HCT116 (cell line): ENCODE measurements at regions not wholly inside any gene's neighbourhood (a gene's known extent, or its start where the extent isn't known, plus 50 kb on each side); places are given as distances from the start of the nearest gene placed in this dataset.

Experiments used
- ATAC-seq: fragments of 200-7000 bp; cut with Tn5 transposase; 2 replicates; pipeline ENCODE4 v1.9.1; 2020; ENCODE audit warnings: mild to moderate bottlenecking, moderate library complexity
- BruUV-seq: library from RNA; stranded (reverse); fragments of 400-500 nt; replicated peaks from 2 replicates; lab custom pipeline; 2021; lab: Mats Ljungman, UMichigan
- CTCF ChIA-PET: fragments of 300-600 bp; sonication (Branson Sonifier 250); formaldehyde crosslinking; loops from one replicate; lab custom pipeline; 2021; ENCODE audit warnings: antibody characterized with exemption; lab: Charles Lee
- POLR2A ChIA-PET: fragments of 300-600, 350-600 bp; sonication (Branson Sonifier 250); formaldehyde crosslinking; loops from one replicate; lab custom pipeline; 2021; ENCODE audit warnings: antibody characterized with exemption; lab: Charles Lee
- RAD21 ChIA-PET, 2 experiments: fragments of 300-600 bp; sonication (Branson Sonifier 250); formaldehyde crosslinking; loops; one replicate each; lab custom pipeline; 2023; ENCODE audit warnings: low total read pairs in 2 of 2; ENCODE audit not compliant: uncharacterized antibody in 2 of 2, unreplicated experiment in 2 of 2, low non-redundant PET in 1 of 2; lab: Charles Lee
- DNase-seq: peaks from one replicate; pipeline ENCODE4 v3.0.0-alpha.2; 2010; ENCODE audit warnings: low read depth, low spot score
- H2AFZ ChIP-seq: fragments of 200-600 bp; shearing (Covaris generic), sonication (generic); 2 replicates; pipeline ENCODE4 v1.6.1; 2017; ENCODE audit warnings: low read depth, mixed run types, mixed read lengths, antibody characterized with exemption, low read length; ENCODE audit not compliant: poor library complexity, severe bottlenecking
- H3K27ac ChIP-seq: 2 replicates; pipeline ENCODE4 v1.5.1; 2012; ENCODE audit warnings: low read depth, low read length
- H3K27me3 ChIP-seq: fragments of 200-600 bp; sonication (generic); 2 replicates; pipeline ENCODE4 v1.6.1; 2016; ENCODE audit warnings: mixed run types, low read length, mixed read lengths; ENCODE audit not compliant: insufficient read depth
- H3K36me3 ChIP-seq, 2 experiments: fragments of 200-500 bp in 1 of 2; fragments of 200-600 bp in 1 of 2; sonication (Bioruptor generic) in 1 of 2; sonication (generic) in 1 of 2; 2 replicates each; pipeline versions ENCODE4 v1.5.1 to v1.6.1; 2014 to 2016; ENCODE audit warnings: low read length in 2 of 2, inconsistent platforms in 1 of 2, mixed read lengths in 1 of 2, mixed run types in 1 of 2; ENCODE audit not compliant: insufficient read depth in 2 of 2, control insufficient read depth in 1 of 2
- H3K4me1 ChIP-seq, 2 experiments: fragments of 200-600 bp in 1 of 2; sonication (generic) in 1 of 2; 2 replicates each; pipeline versions ENCODE4 v1.5.1 to v1.6.1; 2012 to 2017; ENCODE audit warnings: low read length in 2 of 2, inconsistent platforms in 1 of 2, mild to moderate bottlenecking in 1 of 2, mixed read lengths in 1 of 2, mixed run types in 1 of 2, moderate library complexity in 1 of 2; ENCODE audit not compliant: insufficient read depth in 2 of 2, control insufficient read depth in 1 of 2
- H3K4me2 ChIP-seq: fragments of 200-600 bp; sonication (generic); 2 replicates; pipeline ENCODE4 v1.6.1; 2017; ENCODE audit warnings: mixed run types, low read length, mixed read lengths
- H3K4me3 ChIP-seq, 2 experiments: fragments of 200-600 bp in 1 of 2; sonication (generic) in 1 of 2; replicated peaks in 1 of 2; 2 replicates each; pipeline ENCODE4 v1.5.1; 2011 to 2016; ENCODE audit warnings: low read length in 2 of 2, control low read depth in 1 of 2, low read depth in 1 of 2, mild to moderate bottlenecking in 1 of 2, mixed read lengths in 1 of 2, mixed run types in 1 of 2
- H3K79me2 ChIP-seq: fragments of 200-600 bp; sonication (generic); 2 replicates; pipeline ENCODE4 v1.6.1; 2017; ENCODE audit warnings: mild to moderate bottlenecking, mixed run types, low read length, moderate library complexity, mixed read lengths; ENCODE audit not compliant: insufficient read depth
- H3K9ac ChIP-seq: fragments of 200-600 bp; sonication (generic); 2 replicates; pipeline ENCODE4 v1.6.1; 2016; ENCODE audit warnings: low read length, mixed read lengths
- H3K9me2 ChIP-seq: fragments of 200-600 bp; sonication (generic), shearing (Covaris generic); 2 replicates; pipeline ENCODE4 v1.6.1; 2017; ENCODE audit warnings: mixed run types, mild to moderate bottlenecking, moderate library complexity; ENCODE audit not compliant: insufficient read depth
- H3K9me3 ChIP-seq, 2 experiments: fragments of 200-500 bp in 1 of 2; fragments of 200-600 bp in 1 of 2; sonication (Bioruptor generic) in 1 of 2; sonication (generic) in 1 of 2; 2 replicates each; pipeline ENCODE4 v1.6.1; 2014 to 2017; ENCODE audit warnings: low read length in 2 of 2, mixed read lengths in 2 of 2, inconsistent platforms in 1 of 2, low read depth in 1 of 2, mild to moderate bottlenecking in 1 of 2, mixed run types in 1 of 2, moderate library complexity in 1 of 2; ENCODE audit not compliant: control insufficient read depth in 1 of 2, insufficient read depth in 1 of 2
- H4K20me1 ChIP-seq: fragments of 200-600 bp; sonication (generic), shearing (Covaris generic); 2 replicates; pipeline ENCODE4 v1.6.1; 2017; ENCODE audit warnings: mixed run types, mild to moderate bottlenecking, moderate library complexity; ENCODE audit not compliant: insufficient read depth
- EGR1 ChIP-seq: IDR thresholded peaks from 2 replicates; pipeline ENCODE4 v1.6.1; 2012; ENCODE audit warnings: low read depth
- EZH2phosphoT487 ChIP-seq: fragments of 200-600 bp; IDR thresholded peaks from 2 replicates; pipeline ENCODE4 v1.6.1; 2018; ENCODE audit warnings: antibody characterized with exemption, borderline replicate concordance
- SIN3A ChIP-seq: IDR thresholded peaks from 2 replicates; pipeline ENCODE4 v1.6.1; 2012; ENCODE audit warnings: low read depth
- TCF7L2 ChIP-seq: IDR thresholded peaks from 2 replicates; pipeline ENCODE4 v1.7.0; 2011; ENCODE audit warnings: borderline replicate concordance, inconsistent platforms; ENCODE audit not compliant: insufficient read depth, insufficient read length; ENCODE audit errors: extremely low read depth
- intact Hi-C: fragments of 100-400 bp; cut with micrococcal nuclease; formaldehyde crosslinking; loops from 2 replicates; pipeline ENCODE4 v1.10.0; 2022
- TF ChIP-seq, protein P1 (sequence below): IDR thresholded peaks from 2 replicates; pipeline ENCODE4 v1.6.1; 2012

DNA sequence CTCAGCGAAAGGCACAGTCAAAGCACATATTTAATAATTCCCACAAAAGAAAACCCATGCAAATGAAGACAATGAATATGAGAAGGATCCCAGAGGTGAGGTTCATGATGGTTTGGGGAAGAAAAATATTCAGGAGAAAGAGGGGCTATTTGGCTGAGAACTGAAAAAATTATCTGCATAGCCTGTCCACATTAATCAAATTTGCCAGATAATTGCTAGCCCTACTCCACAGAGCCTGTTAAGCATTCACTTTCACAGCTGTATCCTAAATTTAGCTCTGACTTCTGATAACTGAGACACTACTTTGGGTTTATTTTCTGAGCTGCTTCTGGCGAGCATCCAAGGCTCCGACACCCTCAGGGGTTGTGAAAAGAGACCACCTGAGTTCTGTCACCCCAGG is 176.2 kb downstream of the HERPUD2 start:
- TF ChIP-seq TCF7L2 (no peak), SIN3A (no peak), EGR1 (no peak)
- TF ChIP-seq, protein P1, sequence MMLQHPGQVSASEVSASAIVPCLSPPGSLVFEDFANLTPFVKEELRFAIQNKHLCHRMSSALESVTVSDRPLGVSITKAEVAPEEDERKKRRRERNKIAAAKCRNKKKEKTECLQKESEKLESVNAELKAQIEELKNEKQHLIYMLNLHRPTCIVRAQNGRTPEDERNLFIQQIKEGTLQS = no peak
- Histone ChIP-seq H3K79me2 (no peaks in the 10 kb centered on the region), H2AFZ (no peak overlapping the region), H3K4me1 (no peaks in the 10 kb centered on the region), H3K27me3 (peaks cover 6% of the 10 kb centered on the region; the same call in 1 of the 2 replicates), H3K4me2 (no peak overlapping the region), H3K9me2 (no peaks in the 10 kb centered on the region), H4K20me1 (no peaks in the 10 kb centered on the region), H3K36me3 (no peaks in the 10 kb centered on the region), H3K27ac (no peak overlapping the region), H3K4me3 (no peak overlapping the region), H3K9ac (no peak overlapping the region), H3K9me3 (no peaks in the 10 kb centered on the region)
- intact Hi-C loops = no loop called here
- DNase-seq = no peak
- RAD21 ChIA-PET = no interaction called here
- no peak for ATAC-seq
- POLR2A ChIA-PET = no interaction called here
- CTCF ChIA-PET = interaction anchor here (2.1 kb wide), 1 partner anchor 94 kb away, joined by 6 read pairs; no protein-coding TSS in a partner anchor
- no TSS peak for BruUV-seq

DNA sequence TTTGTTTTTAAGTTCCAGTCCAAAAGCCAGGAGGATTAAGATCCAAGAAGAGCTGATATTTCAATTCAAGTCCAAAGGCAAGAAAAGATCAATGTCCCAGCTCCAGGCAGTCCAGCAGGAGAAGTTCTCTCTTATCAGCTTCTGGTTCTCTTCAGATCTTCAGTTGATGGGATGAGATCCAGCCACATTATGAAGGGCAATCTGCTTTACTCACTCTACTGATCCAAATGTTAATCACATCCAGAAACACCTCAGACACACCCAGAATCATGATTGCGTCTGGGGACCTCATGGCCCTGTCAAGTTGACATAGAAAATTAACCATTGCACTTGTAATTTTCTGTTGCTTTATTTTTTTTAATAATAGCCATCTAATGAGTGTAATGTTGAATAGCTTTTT is 178.4 kb downstream of the HERPUD2 start:
- ATAC-seq = no peak
- Histone ChIP-seq H3K9me2 (no peaks in the 10 kb centered on the region), H3K9me3 (no peaks in the 10 kb centered on the region), H3K4me3 (no peak overlapping the region), H3K79me2 (no peaks in the 10 kb centered on the region), H4K20me1 (no peaks in the 10 kb centered on the region), H3K9ac (no peak overlapping the region), H3K4me2 (no peak overlapping the region), H2AFZ (no peak overlapping the region), H3K4me1 (no peaks in the 10 kb centered on the region), H3K27me3 (no peaks in the 10 kb centered on the region), H3K36me3 (no peaks in the 10 kb centered on the region), H3K27ac (no peak overlapping the region)
- ChIA-PET POLR2A (no interaction called here), CTCF (interaction anchor here (0.6 to 2.1 kb wide), 2 partner anchors 91 to 92 kb away, joined by 3 to 6 read pairs; no protein-coding TSS in a partner anchor), RAD21 (no interaction called here)
- intact Hi-C loops = no loop called here
- no TSS peak for BruUV-seq
- DNase-seq = no peak
- no peak for TF ChIP-seq EZH2phosphoT487
